Neutrophil (primary cell): ENCODE measurements at regions not wholly inside any gene's neighbourhood (a gene's known extent, or its start where the extent isn't known, plus 50 kb on each side); places are given as distances from the start of the nearest gene placed in this dataset.

Experiments
- H3K27ac ChIP-seq: fragments of 200-600 bp; sonication (generic); 2 replicates; pipeline ENCODE4 v1.5.1; 2016; ENCODE audit warnings: mild to moderate bottlenecking, moderate library complexity
- H3K27me3 ChIP-seq: fragments of 200-600 bp; sonication (generic); 2 replicates; pipeline ENCODE4 v1.6.0; 2016; ENCODE audit warnings: mild to moderate bottlenecking
- H3K36me3 ChIP-seq: fragments of 200-600 bp; sonication (generic); 2 replicates; pipeline ENCODE4 v1.5.1; 2017
- H3K4me1 ChIP-seq, 2 experiments: fragments of 200-600 bp in 1 of 2; sonication (generic) in 1 of 2; 1 replicate in 1 of 2; 2 replicates in 1 of 2; pipeline versions ENCODE4 v1.5.1 to v1.6.1; 2013 to 2016; ENCODE audit warnings: low read depth in 1 of 2, low read length in 1 of 2, mild to moderate bottlenecking in 1 of 2, moderate library complexity in 1 of 2; ENCODE audit not compliant: control insufficient read depth in 1 of 2, insufficient read depth in 1 of 2
- H3K4me3 ChIP-seq, 2 experiments: fragments of 200-600 bp in 1 of 2; sonication (generic) in 1 of 2; 1 replicate in 1 of 2; 2 replicates in 1 of 2; pipeline ENCODE4 v1.5.1; 2013 to 2016; ENCODE audit warnings: low read depth in 1 of 2, low read length in 1 of 2, mild to moderate bottlenecking in 1 of 2, moderate library complexity in 1 of 2
- H3K9me3 ChIP-seq: fragments of 200-600 bp; sonication (generic); 2 replicates; pipeline ENCODE4 v1.5.1; 2016
- CTCF ChIP-seq: fragments of 200-600 bp; sonication (generic); IDR thresholded peaks from 2 replicates; pipeline ENCODE4 v1.5.1; 2016; ENCODE audit warnings: antibody characterized with exemption

- no peak overlapping the region for H3K27ac ChIP-seq
- no peaks in the 10 kb centered on the region for H3K27me3 ChIP-seq
- no peak for TF ChIP-seq CTCF
- no peak overlapping the region for H3K4me3 ChIP-seq
- H3K36me3 ChIP-seq: no peaks in the 10 kb centered on the region
- no peaks in the 10 kb centered on the region for H3K9me3 ChIP-seq
- H3K4me1 ChIP-seq: peaks cover 20 to 25% of the 10 kb centered on the region in 2 experiments
Observed at GRCh38 chr1:234716908-234717375, 107.0 kb upstream of the IRF2BP2 start.

GRCh38 chr1:234715252-234716014 lies 105.5 kb upstream of the IRF2BP2 start:
- peaks cover 8 to 11% of the 10 kb centered on the region in 2 experiments for H3K4me1 ChIP-seq
- no peak overlapping the region for H3K27ac ChIP-seq
- H3K27me3 ChIP-seq: no peaks in the 10 kb centered on the region
- H3K9me3 ChIP-seq: no peaks in the 10 kb centered on the region
- TF ChIP-seq CTCF: no peak
- no peaks in the 10 kb centered on the region for H3K36me3 ChIP-seq
- H3K4me3 ChIP-seq: no peak overlapping the region

GRCh38 chr1:234713859-234714258 lies 103.9 kb upstream of the IRF2BP2 start:
- H3K27me3 ChIP-seq: no peaks in the 10 kb centered on the region
- no peak for TF ChIP-seq CTCF
- H3K9me3 ChIP-seq: no peaks in the 10 kb centered on the region
- no peak overlapping the region for H3K4me3 ChIP-seq
- H3K4me1 ChIP-seq: peaks cover 9 to 11% of the 10 kb centered on the region in 2 experiments
- no peak overlapping the region for H3K27ac ChIP-seq
- H3K36me3 ChIP-seq: no peaks in the 10 kb centered on the region

- Histone ChIP-seq H3K4me1 (peaks cover 9 to 11% of the 10 kb centered on the region in 2 experiments), H3K27me3 (no peaks in the 10 kb centered on the region), H3K4me3 (no peak overlapping the region), H3K36me3 (no peaks in the 10 kb centered on the region), H3K27ac (no peak overlapping the region), H3K9me3 (no peaks in the 10 kb centered on the region)
- no peak for TF ChIP-seq CTCF
Observed at GRCh38 chr1:234713440-234713839, 103.5 kb upstream of the IRF2BP2 start.

- no peak overlapping the region for H3K4me3 ChIP-seq
- no peak for TF ChIP-seq CTCF
Observed at GRCh38 chr1:234712891-234713305, 102.9 kb upstream of the IRF2BP2 start.

More at GRCh38 chr1:234712891-234713305, 102.9 kb upstream of the IRF2BP2 start:
- H3K36me3 ChIP-seq: no peaks in the 10 kb centered on the region
- H3K27me3 ChIP-seq: no peaks in the 10 kb centered on the region
- peaks cover 9 to 11% of the 10 kb centered on the region in 2 experiments for H3K4me1 ChIP-seq
- no peak overlapping the region for H3K27ac ChIP-seq
- no peaks in the 10 kb centered on the region for H3K9me3 ChIP-seq
